Right atrium auricular region (tissue), 2 donors: ENCODE measurements at regions not wholly inside any gene's neighbourhood (a gene's known extent, or its start where the extent isn't known, plus 50 kb on each side); places are given as distances from the start of the nearest gene placed in this dataset.

Source experiments
- DNase-seq: peaks from one replicate; pipeline ENCODE4 v3.0.0-alpha.2; 2019; ENCODE audit warnings: low spot score
- H3K27ac ChIP-seq, 2 donors: fragments of 200-600 bp; sonication (generic); 1 replicate in 1 of 2; 2 replicates in 1 of 2; pipeline ENCODE4 v1.5.1; 2016 to 2019
- H3K27me3 ChIP-seq, 2 donors: fragments of 200-600 bp; sonication (generic); one replicate each; pipeline versions ENCODE4 v1.5.1 to v1.6.0; 2017 to 2019
- H3K36me3 ChIP-seq: fragments of 200-600 bp; sonication (generic); one replicate; pipeline ENCODE4 v1.5.1; 2016
- H3K4me1 ChIP-seq, 2 donors: fragments of 200-600 bp; sonication (generic); one replicate each; pipeline versions ENCODE4 v1.5.1 to v1.6.0; 2017 to 2019
- H3K4me3 ChIP-seq, 2 donors: fragments of 200-600 bp; sonication (generic); 1 replicate in 1 of 2; 2 replicates in 1 of 2; pipeline ENCODE4 v1.5.1; 2017 to 2019; ENCODE audit warnings: mild to moderate bottlenecking in 1 of 2, moderate library complexity in 1 of 2
- H3K9me3 ChIP-seq, 2 donors: fragments of 200-600 bp; sonication (generic); one replicate each; pipeline ENCODE4 v1.5.1; 2019
- TF ChIP-seq, protein P1 (sequence below), 2 donors: fragments of 200-600 bp; sonication (generic); IDR thresholded peaks; one replicate each; pipeline ENCODE4 v1.5.1; 2019; ENCODE audit warnings: antibody characterized with exemption in 2 of 2

DNA sequence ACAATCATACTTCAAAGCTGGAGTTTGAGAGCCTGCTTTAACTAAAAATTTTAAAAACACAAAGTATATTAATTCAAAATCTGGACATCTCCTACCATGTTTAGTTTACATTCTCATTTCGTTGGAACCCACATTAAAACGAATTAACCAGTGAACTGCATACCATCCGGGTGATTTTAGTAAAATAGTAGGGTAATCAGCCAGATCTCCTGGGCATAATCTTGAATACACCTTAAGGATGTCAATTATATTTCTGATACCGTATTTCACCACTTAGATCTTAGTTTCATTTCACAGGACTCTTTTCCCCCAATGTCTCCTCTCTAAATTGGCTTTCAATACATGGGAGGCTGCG lies 175.6 kb upstream of the PFKP start:
- Histone ChIP-seq H3K27me3 (no peaks in the 10 kb centered on the region), H3K4me1 (no peaks in the 10 kb centered on the region), H3K27ac (no peak overlapping the region), H3K36me3 (no peaks in the 10 kb centered on the region), H3K9me3 (no peaks in the 10 kb centered on the region), H3K4me3 (no peak overlapping the region)
- DNase-seq = no peak
- TF ChIP-seq, protein P1, sequence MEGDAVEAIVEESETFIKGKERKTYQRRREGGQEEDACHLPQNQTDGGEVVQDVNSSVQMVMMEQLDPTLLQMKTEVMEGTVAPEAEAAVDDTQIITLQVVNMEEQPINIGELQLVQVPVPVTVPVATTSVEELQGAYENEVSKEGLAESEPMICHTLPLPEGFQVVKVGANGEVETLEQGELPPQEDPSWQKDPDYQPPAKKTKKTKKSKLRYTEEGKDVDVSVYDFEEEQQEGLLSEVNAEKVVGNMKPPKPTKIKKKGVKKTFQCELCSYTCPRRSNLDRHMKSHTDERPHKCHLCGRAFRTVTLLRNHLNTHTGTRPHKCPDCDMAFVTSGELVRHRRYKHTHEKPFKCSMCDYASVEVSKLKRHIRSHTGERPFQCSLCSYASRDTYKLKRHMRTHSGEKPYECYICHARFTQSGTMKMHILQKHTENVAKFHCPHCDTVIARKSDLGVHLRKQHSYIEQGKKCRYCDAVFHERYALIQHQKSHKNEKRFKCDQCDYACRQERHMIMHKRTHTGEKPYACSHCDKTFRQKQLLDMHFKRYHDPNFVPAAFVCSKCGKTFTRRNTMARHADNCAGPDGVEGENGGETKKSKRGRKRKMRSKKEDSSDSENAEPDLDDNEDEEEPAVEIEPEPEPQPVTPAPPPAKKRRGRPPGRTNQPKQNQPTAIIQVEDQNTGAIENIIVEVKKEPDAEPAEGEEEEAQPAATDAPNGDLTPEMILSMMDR (IDR thresholded peaks at IDR 0.05) = no peak

DNA sequence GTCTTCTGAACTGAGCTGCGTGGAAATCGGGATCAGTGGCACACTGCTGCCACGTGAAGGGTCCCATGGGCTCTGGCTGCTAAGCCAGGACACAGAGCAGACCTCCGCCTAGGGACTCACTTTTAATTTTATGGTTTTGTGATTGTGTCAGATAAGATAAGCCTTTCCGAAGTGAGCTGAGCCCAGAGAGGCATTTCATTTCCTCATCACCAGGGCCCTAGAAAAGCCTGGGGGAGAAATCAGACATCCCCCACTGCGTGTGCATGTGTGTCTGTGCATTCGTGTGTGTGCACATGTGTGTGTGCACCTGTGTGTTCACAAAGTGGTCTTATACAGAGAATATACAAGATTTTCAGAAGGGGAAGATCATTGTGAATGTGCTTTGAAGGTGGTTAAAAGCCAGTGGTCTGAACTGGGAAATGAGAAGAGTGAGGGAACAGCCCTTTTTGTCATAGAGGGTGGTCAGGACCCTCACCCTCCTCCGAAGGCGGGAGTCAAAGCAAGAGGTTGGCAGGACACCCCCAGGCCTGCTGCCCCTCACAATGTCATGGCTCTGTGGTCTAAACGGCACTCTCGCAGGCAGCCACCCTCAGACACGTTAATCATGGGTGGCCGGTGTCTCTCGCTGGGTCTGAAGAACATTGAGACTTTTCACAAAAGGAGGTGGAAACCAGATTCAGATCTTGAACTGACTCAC lies 176.1 kb upstream of the PFKP start:
- H3K4me1 ChIP-seq = no peaks in the 10 kb centered on the region
- peak; percentile 40 for DNase-seq
- no peak overlapping the region for H3K27ac ChIP-seq
- TF ChIP-seq, protein P1 (IDR thresholded peaks at IDR 0.05) = no peak
- H3K27me3 ChIP-seq = no peaks in the 10 kb centered on the region
- H3K36me3 ChIP-seq = no peaks in the 10 kb centered on the region
- H3K4me3 ChIP-seq = no peak overlapping the region
- no peaks in the 10 kb centered on the region for H3K9me3 ChIP-seq

DNA sequence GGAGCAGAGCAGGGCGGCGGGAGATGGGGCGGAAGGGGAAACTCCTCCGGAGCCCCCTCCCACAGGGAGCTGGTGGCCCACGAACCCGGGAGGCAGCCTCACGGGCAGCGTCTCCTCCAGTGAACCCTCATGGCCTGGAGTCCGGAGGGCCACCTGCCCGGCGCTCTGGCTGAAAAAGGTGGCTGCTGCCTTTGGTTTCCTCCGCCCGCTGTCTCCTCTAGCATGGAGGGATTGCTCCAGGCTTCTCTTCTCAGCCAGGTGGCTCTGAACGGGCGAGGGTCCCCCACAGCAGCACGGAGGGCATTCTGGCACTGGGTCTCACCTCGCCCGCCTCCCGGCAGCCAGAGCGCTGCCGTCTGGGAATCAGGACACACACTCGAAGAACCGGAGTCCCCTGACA lies 177.3 kb upstream of the PFKP start:
- Histone ChIP-seq H3K36me3 (no peaks in the 10 kb centered on the region), H3K4me3 (no peak overlapping the region), H3K9me3 (no peaks in the 10 kb centered on the region), H3K27me3 (no peaks in the 10 kb centered on the region), H3K4me1 (no peaks in the 10 kb centered on the region), H3K27ac (no peak overlapping the region)
- DNase-seq = peak; percentile 21
- TF ChIP-seq, protein P1 (IDR thresholded peaks at IDR 0.05) = no peak

DNA sequence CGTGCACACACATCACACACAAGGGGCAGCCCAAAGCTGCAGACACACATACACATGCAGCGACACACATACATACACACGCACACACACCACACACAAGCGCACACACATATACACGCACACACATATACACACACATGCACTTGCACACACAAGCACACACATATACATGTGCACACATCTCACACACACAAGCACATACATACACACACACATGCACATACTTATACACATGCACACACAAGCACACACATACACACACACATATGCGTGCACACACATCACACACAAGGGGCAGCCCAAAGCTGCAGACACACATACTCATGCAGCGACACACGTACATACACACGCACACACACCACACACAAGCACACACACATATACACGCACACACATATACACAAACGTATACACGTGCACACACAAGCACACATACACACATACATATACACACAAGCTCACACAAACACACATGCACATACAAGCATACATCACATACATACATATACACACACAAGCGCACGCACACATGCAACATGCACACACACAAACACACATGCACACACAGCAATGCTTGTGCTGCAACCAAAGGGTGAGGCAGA lies 178.8 kb upstream of the PFKP start:
- no peak for DNase-seq

GRCh38 chr10:2887391-2888070 lies 179.8 kb upstream of the PFKP start:
- peak; percentile 9 for DNase-seq
- no peaks in the 10 kb centered on the region for H3K27me3 ChIP-seq
- H3K4me1 ChIP-seq = no peaks in the 10 kb centered on the region
- H3K36me3 ChIP-seq = no peaks in the 10 kb centered on the region
- no peak overlapping the region for H3K4me3 ChIP-seq
- no peak overlapping the region for H3K27ac ChIP-seq
- TF ChIP-seq, protein P1 (IDR thresholded peaks at IDR 0.05) = no peak
- H3K9me3 ChIP-seq = no peaks in the 10 kb centered on the region

More for the DNA sequence above, 178.8 kb upstream of the PFKP start:
- Histone ChIP-seq H3K36me3 (no peaks in the 10 kb centered on the region), H3K27ac (no peak overlapping the region), H3K27me3 (no peaks in the 10 kb centered on the region), H3K9me3 (no peaks in the 10 kb centered on the region), H3K4me3 (no peak overlapping the region), H3K4me1 (no peaks in the 10 kb centered on the region)
- TF ChIP-seq, protein P1 (IDR thresholded peaks at IDR 0.05) = no peak
